ENCODE measurements at regions not wholly inside any gene's neighbourhood (a gene's known extent, or its start where the extent isn't known, plus 50 kb on each side); places are given as distances from the start of the nearest gene placed in this dataset.

DNA sequence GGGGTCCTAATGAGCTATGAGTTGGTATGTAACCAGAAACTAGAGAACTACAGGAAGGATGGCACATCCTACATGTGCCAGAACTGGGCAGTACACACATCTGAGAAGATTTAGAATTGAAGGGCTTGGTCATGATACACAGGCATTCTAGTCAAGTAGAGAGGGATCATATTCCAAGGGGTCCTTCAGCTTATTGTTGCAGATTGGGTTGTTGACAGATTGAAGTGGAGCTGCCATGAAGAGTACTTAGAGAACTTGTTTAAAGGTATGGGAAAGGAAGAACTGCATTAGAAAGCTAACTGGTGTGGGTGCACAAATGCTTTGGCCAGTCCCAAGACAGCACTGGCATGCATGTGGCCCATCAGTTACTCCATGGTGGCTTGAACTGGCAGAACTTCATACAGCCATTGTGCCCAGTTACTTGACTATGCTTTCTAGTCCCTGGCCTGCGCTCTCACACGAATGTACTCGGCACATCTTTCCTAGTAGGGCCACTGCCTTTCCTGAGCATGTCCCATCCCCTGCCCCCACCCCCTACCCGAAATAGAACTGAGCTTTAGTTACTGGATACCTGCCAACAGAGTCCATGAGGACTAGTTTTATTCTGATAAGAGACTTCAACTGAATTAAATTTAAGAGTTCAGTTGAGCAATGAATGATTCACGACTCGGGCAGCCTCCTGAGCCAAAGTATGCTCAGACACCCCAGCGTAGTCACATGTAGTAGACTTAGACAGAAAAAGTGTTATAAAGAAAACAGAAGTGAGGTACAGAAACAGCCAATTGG, 64.0 kb downstream of the CCNG2 start:
- intact Hi-C loops (cut with DNase I), result no loop called here
- Histone ChIP-seq H3K27me3 (no peaks in the 10 kb centered on the region), H3K27ac (no peak overlapping the region), H3K4me3 (no peak overlapping the region), H3K9me3 (no peaks in the 10 kb centered on the region), H3K36me3 (no peaks in the 10 kb centered on the region), H3K4me1 (no peaks in the 10 kb centered on the region)
- TF ChIP-seq POLR2A (IDR thresholded peaks at IDR 0.05) (no peak), POLR2AphosphoS5 (IDR thresholded peaks at IDR 0.05; ENCODE audit: insufficient read depth in 1 of 2, low read depth in 1 of 2) (no peak)
- TF ChIP-seq, protein P1, sequence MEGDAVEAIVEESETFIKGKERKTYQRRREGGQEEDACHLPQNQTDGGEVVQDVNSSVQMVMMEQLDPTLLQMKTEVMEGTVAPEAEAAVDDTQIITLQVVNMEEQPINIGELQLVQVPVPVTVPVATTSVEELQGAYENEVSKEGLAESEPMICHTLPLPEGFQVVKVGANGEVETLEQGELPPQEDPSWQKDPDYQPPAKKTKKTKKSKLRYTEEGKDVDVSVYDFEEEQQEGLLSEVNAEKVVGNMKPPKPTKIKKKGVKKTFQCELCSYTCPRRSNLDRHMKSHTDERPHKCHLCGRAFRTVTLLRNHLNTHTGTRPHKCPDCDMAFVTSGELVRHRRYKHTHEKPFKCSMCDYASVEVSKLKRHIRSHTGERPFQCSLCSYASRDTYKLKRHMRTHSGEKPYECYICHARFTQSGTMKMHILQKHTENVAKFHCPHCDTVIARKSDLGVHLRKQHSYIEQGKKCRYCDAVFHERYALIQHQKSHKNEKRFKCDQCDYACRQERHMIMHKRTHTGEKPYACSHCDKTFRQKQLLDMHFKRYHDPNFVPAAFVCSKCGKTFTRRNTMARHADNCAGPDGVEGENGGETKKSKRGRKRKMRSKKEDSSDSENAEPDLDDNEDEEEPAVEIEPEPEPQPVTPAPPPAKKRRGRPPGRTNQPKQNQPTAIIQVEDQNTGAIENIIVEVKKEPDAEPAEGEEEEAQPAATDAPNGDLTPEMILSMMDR (IDR thresholded peaks at IDR 0.05), result no peak
- DNase-seq (ENCODE audit: extremely low spot score in 2 of 2), result no peak

GRCh38 chr4:77225022-77225421, 68.0 kb downstream of the CCNG2 start:
- H3K4me3 ChIP-seq, result no peak overlapping the region
- no peaks in the 10 kb centered on the region for H3K9me3 ChIP-seq
- no peaks in the 10 kb centered on the region for H3K36me3 ChIP-seq
- no peak overlapping the region for H3K27ac ChIP-seq
- DNase-seq (ENCODE audit: extremely low spot score in 2 of 2), result no peak
- H3K4me1 ChIP-seq, result no peaks in the 10 kb centered on the region
- no peaks in the 10 kb centered on the region for H3K27me3 ChIP-seq
- intact Hi-C loops (cut with DNase I), result no loop called here
- TF ChIP-seq, protein P1 (IDR thresholded peaks at IDR 0.05), result no peak
- no peak for TF ChIP-seq POLR2AphosphoS5 (IDR thresholded peaks at IDR 0.05; ENCODE audit: insufficient read depth in 1 of 2, low read depth in 1 of 2)
- TF ChIP-seq POLR2A (IDR thresholded peaks at IDR 0.05), result no peak

GRCh38 chr4:77226939-77227705, 70.1 kb downstream of the CCNG2 start:
- Histone ChIP-seq H3K9me3 (no peaks in the 10 kb centered on the region), H3K27ac (no peak overlapping the region), H3K27me3 (no peaks in the 10 kb centered on the region), H3K36me3 (no peaks in the 10 kb centered on the region), H3K4me3 (no peak overlapping the region), H3K4me1 (no peaks in the 10 kb centered on the region)
- intact Hi-C loops (cut with DNase I), result no loop called here
- TF ChIP-seq POLR2A (IDR thresholded peaks at IDR 0.05) (no peak), POLR2AphosphoS5 (IDR thresholded peaks at IDR 0.05; ENCODE audit: insufficient read depth in 1 of 2, low read depth in 1 of 2) (no peak)
- TF ChIP-seq, protein P1 (IDR thresholded peaks at IDR 0.05), result no peak
- no peak for DNase-seq (ENCODE audit: extremely low spot score in 2 of 2)

DNA sequence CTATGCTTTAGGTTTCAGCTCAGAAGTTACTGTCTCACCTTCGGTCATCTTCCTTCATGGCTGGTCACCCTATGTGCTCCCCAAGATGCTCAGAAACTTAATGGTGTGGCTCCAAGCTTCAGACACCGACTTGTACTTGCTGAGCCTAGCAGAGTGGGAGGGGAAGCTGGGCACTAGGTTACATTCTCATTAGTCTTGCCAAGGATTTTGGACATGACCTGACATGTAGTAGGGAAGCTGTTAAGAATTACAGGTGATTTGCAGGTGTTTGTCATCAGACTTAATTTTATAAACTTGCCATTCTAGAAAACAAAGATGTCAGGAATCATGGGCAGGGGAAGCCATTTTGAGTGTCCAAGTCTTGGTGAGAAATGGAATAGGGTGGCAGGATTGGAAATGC, 72.4 kb downstream of the CCNG2 start:
- H3K36me3 ChIP-seq, result no peaks in the 10 kb centered on the region
- intact Hi-C loops (cut with DNase I), result no loop called here
- no peak overlapping the region for H3K27ac ChIP-seq
- H3K4me1 ChIP-seq, result no peaks in the 10 kb centered on the region
- DNase-seq (ENCODE audit: extremely low spot score in 2 of 2), result no peak
- no peak overlapping the region for H3K4me3 ChIP-seq
- H3K27me3 ChIP-seq, result no peaks in the 10 kb centered on the region
- TF ChIP-seq POLR2A (IDR thresholded peaks at IDR 0.05), result no peak
- TF ChIP-seq POLR2AphosphoS5 (IDR thresholded peaks at IDR 0.05; ENCODE audit: insufficient read depth in 1 of 2, low read depth in 1 of 2), result no peak
- H3K9me3 ChIP-seq, result no peaks in the 10 kb centered on the region

DNA sequence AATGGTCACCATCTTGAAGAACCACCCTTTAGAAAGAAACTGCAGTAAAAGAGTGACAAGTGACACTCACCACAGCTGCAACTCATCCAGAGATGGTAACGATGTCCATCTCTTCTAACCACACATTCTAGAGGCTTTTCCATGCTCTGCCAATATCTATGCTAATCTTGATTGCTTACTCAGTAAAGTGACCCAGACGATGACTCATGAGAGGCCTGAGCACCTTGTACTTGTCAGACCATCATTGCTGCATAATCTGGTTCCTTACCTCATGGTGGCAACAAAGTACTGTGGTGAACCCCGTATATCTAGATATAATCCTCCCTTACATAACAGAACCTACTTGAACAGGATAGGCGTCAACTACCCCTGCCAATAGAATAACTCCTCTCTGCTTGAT, 75.6 kb downstream of the CCNG2 start:
- Histone ChIP-seq H3K4me1 (no peaks in the 10 kb centered on the region), H3K27me3 (no peaks in the 10 kb centered on the region), H3K27ac (no peak overlapping the region), H3K36me3 (no peaks in the 10 kb centered on the region), H3K4me3 (no peak overlapping the region), H3K9me3 (no peaks in the 10 kb centered on the region)
- intact Hi-C loops (cut with DNase I), result no loop called here
- TF ChIP-seq POLR2A (IDR thresholded peaks at IDR 0.05), result no peak
- TF ChIP-seq POLR2AphosphoS5 (IDR thresholded peaks at IDR 0.05; ENCODE audit: insufficient read depth in 1 of 2, low read depth in 1 of 2), result no peak
- TF ChIP-seq, protein P1 (IDR thresholded peaks at IDR 0.05), result no peak
- no peak for DNase-seq (ENCODE audit: extremely low spot score in 2 of 2)

Measured in vagina (tissue), 2 donors.